Hepatocyte (in vitro differentiated cells): ENCODE measurements at regions not wholly inside any gene's neighbourhood (a gene's known extent, or its start where the extent isn't known, plus 50 kb on each side); places are given as distances from the start of the nearest gene placed in this dataset.

Experiments used
- EZH2 ChIP-seq: fragments of 200-600 bp; sonication (generic); IDR thresholded peaks from 2 replicates; pipeline ENCODE4 v1.6.1; 2016; ENCODE audit warnings: antibody characterized with exemption, mild to moderate bottlenecking, borderline replicate concordance
- EZH2phosphoT487 ChIP-seq: fragments of 200-600 bp; sonication (generic); IDR thresholded peaks from one replicate; pipeline ENCODE4 v1.6.1; 2018; ENCODE audit warnings: antibody characterized with exemption, mild to moderate bottlenecking, low read depth, moderate library complexity; ENCODE audit not compliant: unreplicated experiment, severe bottlenecking
- TF ChIP-seq, protein P1 (sequence below): fragments of 200-600 bp; sonication (generic); IDR thresholded peaks from 2 replicates; pipeline ENCODE4 v1.5.1; 2016; ENCODE audit warnings: antibody characterized with exemption, mild to moderate bottlenecking; ENCODE audit not compliant: poor library complexity

DNA sequence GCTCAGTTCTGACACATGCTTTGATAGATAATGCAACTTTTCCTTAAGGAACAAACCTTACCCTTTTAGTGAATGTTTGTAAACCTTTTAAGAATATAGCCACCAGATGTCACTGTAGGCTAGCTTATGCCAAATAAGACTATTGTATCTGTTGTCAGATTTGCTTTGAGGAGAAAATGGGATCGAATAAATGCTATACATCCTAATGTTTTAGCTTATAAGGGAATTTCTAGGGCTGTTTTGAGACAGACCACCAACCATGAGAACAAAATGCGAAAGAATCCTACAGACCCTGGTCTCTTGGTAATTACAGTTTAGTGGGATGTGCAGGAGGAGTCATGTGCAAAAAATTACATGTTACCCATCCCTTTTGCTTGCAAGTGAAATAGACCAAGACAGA, 127.6 kb upstream of the NMUR2 start:
- TF ChIP-seq, protein P1, sequence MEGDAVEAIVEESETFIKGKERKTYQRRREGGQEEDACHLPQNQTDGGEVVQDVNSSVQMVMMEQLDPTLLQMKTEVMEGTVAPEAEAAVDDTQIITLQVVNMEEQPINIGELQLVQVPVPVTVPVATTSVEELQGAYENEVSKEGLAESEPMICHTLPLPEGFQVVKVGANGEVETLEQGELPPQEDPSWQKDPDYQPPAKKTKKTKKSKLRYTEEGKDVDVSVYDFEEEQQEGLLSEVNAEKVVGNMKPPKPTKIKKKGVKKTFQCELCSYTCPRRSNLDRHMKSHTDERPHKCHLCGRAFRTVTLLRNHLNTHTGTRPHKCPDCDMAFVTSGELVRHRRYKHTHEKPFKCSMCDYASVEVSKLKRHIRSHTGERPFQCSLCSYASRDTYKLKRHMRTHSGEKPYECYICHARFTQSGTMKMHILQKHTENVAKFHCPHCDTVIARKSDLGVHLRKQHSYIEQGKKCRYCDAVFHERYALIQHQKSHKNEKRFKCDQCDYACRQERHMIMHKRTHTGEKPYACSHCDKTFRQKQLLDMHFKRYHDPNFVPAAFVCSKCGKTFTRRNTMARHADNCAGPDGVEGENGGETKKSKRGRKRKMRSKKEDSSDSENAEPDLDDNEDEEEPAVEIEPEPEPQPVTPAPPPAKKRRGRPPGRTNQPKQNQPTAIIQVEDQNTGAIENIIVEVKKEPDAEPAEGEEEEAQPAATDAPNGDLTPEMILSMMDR = peak; percentile 71
- no peak for TF ChIP-seq EZH2
- no peak for TF ChIP-seq EZH2phosphoT487
